ENCODE measurements at regions not wholly inside any gene's neighbourhood (a gene's known extent, or its start where the extent isn't known, plus 50 kb on each side); places are given as distances from the start of the nearest gene placed in this dataset.

DNA sequence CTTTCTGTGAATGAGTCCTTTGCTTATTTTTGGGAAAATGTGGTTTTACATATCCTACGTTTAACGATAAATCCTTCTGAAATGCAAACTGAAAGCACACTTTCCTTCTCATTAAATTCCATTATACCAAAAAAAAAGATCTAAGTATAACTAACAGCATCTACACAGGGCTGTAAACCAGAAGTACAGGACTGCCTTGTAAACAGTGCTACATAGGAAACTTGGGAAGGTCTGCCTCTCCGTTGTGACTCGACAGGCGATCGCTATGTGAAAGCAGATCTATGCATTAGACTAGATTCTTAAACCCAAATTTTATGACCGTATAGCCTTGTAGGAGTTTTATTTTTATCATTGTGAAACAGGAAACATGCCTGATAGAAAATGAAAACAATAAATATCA, 690.5 kb downstream of the ARHGAP15 start:
- no peak overlapping the region for H3K4me3 ChIP-seq (ENCODE audit: low read depth, low read length)
- TF ChIP-seq, protein P1, sequence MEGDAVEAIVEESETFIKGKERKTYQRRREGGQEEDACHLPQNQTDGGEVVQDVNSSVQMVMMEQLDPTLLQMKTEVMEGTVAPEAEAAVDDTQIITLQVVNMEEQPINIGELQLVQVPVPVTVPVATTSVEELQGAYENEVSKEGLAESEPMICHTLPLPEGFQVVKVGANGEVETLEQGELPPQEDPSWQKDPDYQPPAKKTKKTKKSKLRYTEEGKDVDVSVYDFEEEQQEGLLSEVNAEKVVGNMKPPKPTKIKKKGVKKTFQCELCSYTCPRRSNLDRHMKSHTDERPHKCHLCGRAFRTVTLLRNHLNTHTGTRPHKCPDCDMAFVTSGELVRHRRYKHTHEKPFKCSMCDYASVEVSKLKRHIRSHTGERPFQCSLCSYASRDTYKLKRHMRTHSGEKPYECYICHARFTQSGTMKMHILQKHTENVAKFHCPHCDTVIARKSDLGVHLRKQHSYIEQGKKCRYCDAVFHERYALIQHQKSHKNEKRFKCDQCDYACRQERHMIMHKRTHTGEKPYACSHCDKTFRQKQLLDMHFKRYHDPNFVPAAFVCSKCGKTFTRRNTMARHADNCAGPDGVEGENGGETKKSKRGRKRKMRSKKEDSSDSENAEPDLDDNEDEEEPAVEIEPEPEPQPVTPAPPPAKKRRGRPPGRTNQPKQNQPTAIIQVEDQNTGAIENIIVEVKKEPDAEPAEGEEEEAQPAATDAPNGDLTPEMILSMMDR (IDR thresholded peaks at IDR 0.05; ENCODE audit: low read depth, low read length) = no peak

DNA sequence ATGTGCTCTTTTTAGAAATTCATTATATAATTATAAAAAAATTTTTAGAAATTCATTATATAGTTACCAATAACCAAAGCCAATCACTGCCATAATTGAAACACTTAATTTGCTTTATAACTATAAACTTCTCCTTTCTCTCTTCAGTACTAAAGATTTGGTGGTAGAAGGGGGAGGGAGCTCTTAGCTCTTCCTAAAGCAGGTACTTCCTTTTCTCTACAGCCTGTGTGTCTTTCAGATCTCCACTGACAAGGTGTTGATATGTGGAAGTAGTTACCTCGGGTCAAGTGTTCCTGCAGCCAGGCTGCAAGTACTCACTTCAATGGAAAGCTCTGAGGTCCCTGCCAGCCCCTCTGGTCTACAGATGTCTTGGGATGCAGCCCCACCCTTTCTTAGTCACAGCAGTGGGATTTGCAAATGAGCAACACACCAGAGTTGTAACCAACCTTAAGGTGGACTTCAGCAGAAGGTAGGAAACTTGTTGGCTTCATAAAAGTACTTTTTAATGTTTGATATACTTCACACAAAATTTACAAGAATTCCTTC, 690.0 kb downstream of the ARHGAP15 start:
- no peak overlapping the region for H3K4me3 ChIP-seq (ENCODE audit: low read depth, low read length)

More for the DNA sequence above, 690.0 kb downstream of the ARHGAP15 start:
- TF ChIP-seq, protein P1 (IDR thresholded peaks at IDR 0.05; ENCODE audit: low read depth, low read length) = no peak
